Fibroblast of peridontal ligament (primary cell): ENCODE measurements at regions not wholly inside any gene's neighbourhood (a gene's known extent, or its start where the extent isn't known, plus 50 kb on each side); places are given as distances from the start of the nearest gene placed in this dataset.
A peak's percentile ranks its signal among the peaks of the same experiment; 100 is the strongest.

Source experiments
- DNase-seq: peaks from one replicate; pipeline ENCODE4 v3.0.0-alpha.2; 2010; ENCODE audit errors: extremely low read depth

- no peak for DNase-seq
These were observed 53.6 kb upstream of the NT5E start for GRCh38 chr6:85396159-85396808.

GRCh38 chr6:85395746-85396145 lies 54.1 kb upstream of the NT5E start:
- no peak for DNase-seq

- peak; percentile 83 for DNase-seq
These were observed 54.9 kb upstream of the NT5E start for GRCh38 chr6:85394853-85395538.

- DNase-seq, result no peak
These were observed 55.7 kb upstream of the NT5E start for GRCh38 chr6:85394199-85394598.

GRCh38 chr6:85392379-85392778 lies 57.5 kb upstream of the NT5E start:
- DNase-seq, result no peak

DNA sequence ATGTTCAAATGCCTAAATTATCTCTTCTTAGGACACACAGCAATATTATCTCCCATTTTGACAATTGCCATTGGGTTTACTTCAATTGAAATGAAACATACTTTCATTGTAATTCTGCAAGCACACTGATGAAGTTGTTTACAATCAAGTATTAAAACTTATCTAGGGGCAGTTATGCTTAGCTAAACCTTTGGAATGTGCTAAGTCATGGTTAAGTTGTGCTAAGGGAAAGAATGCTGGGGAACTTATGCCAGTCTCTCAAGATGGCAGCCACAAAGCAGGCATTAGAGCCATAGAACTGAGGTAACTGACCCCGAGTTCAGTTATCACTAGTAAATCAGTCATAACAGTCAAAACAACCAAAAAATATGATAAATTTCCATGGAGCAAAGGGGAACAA lies 59.1 kb upstream of the NT5E start:
- DNase-seq, result peak; percentile 62

- peak; percentile 16 for DNase-seq
These were observed 59.7 kb upstream of the NT5E start for GRCh38 chr6:85390105-85390728.

DNA sequence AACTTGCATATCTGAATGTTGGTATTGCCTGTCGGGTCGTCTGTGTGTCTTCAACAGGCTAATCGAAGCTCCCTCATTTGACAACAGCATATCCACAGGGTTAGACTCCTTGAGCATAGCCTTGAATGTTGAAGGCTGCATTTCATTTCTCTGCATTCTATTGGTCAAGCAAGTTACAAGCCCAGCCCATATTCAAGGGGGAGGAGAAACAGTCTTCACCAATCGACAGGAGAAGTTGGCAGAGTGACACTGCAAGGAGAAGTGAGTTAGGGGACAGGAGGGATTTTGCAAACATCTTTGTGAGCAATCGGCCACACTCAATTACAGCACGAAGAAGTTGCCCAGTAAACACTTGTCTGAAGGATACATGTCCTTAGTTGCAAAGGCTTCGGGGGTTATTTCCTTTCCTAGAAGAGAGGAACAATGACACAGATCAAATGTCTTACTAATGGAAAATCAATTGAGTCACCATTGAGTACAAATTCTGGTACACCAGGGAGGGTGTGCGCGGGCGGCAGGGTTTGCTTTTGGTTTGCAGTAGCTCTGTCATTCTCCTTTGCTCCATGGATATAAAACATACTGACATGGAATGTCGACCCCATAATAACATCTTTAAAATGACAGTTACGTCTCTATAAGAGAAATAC lies 60.6 kb upstream of the NT5E start:
- no peak for DNase-seq

- DNase-seq, result no peak
These were observed 61.4 kb upstream of the NT5E start for GRCh38 chr6:85388531-85388930.

GRCh38 chr6:85385636-85386315 lies 64.1 kb upstream of the NT5E start:
- DNase-seq, result no peak

DNA sequence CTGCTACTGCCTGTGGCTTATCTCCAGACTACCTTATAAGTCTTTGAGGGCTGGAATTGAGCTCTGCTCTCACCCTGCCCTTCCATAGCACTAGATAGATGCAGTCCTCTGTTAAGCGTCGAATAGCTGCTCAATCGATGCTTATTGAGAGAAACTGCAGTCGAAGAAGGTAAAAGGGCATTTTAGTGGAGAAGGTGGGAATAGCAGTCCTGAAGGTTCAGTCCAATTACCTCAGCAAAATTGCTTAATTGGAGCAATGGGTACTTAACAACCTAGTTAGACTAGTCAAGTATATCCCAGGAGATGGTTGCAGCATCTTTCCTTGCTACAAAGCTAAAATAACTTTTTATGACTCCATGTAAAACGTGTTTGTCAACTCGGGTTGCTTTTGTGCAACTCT lies 66.8 kb upstream of the NT5E start:
- no peak for DNase-seq

DNA sequence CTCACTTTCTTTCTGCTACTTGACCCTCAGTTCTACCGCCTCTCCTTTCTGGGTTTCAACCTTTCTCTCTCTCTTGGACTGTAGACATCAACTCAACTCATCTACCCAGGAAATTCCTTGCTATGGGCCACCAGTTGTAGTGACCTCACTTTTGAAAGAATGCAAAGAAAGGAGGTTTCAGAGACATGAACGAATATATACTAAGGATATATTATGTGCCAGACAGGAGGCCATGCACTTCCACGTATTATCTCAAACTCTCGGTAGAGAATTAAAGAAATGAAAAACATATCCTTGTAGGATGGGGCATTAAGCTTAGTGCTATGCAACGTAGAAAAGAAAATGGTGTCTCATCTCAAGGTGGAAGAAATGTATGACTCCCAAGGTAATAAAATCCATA lies 67.3 kb upstream of the NT5E start:
- DNase-seq, result no peak

GRCh38 chr6:85372915-85373270 lies 77.0 kb upstream of the NT5E start:
- no peak for DNase-seq

- peak; percentile 70 for DNase-seq
These were observed 77.5 kb upstream of the NT5E start for GRCh38 chr6:85372188-85372914.

GRCh38 chr6:85368631-85369030 lies 81.3 kb upstream of the NT5E start:
- no peak for DNase-seq

- peak; percentile 75 for DNase-seq
These were observed 85.5 kb upstream of the NT5E start for GRCh38 chr6:85364344-85364743.

DNA sequence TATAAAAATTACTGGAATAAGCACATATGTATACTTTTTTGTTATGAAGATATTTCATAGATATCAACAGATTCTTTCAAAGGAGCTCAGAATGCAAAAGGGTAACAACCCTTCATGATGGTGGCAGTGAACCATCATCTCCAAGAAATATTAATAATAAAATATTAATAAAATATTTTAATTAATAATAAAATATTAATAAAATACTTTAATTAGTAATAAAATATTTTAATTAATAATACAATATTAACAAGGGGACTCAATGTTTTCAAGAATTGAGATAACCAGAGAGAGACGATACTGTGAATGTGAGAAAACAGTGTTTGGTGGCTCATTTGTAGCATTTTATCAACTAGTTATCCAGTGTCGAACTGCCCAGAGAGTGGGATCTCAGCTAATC lies 86.0 kb upstream of the NT5E start:
- DNase-seq, result no peak

DNA sequence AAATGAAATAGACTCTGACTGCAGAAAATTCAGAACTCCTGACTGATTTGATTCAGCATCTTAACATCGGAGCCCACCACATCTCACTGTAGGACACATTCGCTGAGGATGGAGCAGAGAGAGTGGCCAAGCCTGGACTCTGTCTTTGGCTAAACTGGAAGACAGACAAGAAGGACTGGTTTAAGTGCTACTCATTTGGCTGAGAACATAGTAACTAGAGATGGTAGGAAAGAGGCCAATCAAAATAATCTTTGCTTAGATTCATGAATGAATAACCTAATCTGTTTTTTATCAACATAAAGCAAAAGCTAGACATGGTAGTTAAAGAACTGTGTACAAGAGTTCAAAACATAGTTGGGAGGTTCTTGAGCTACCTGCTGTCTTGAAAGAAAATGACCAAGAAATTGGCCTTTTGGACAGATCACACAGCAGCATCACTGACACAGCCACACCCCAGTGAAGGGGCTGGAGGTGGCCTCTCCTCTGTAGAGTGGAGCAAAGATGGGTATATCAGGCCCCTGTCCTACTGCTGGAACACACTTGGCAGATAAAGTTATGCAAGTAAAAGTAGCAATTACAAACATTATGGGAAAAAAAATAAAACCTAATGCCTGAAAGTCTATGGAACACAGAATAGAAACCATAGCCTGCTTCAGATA lies 87.1 kb upstream of the NT5E start:
- DNase-seq, result peak; percentile 85

DNA sequence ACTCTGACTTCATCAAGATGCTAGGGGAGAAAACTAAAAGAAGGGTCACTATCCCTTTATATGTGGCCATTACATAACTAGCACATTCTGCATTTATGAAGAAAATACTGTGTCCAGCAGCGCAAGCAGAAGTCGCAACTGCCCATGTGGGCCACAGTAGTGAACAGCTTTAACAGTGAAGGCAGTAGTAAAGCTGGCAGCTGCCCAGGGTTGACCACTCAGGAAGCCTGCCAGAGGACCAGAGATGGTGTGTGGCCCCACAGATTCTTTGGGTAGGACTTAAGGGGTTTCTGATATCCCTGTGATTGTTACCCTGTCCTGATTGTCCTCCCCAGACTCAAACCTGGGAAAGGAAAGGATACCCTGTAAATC lies 88.3 kb upstream of the NT5E start:
- DNase-seq, result no peak

- peak; percentile 95 for DNase-seq
These were observed 88.9 kb upstream of the NT5E start for GRCh38 chr6:85360794-85361642.
